Sigmoid colon (tissue), 6 donors: ENCODE measurements at regions not wholly inside any gene's neighbourhood (a gene's known extent, or its start where the extent isn't known, plus 50 kb on each side); places are given as distances from the start of the nearest gene placed in this dataset.
A peak's percentile ranks its signal among the peaks of the same experiment; 100 is the strongest.

Experiments
- DNase-seq: peaks from one replicate; pipeline ENCODE4 v3.0.0-alpha.2; 2019
- H3K27ac ChIP-seq, 4 donors: fragments of 200-600 bp; sonication (generic); one replicate each; pipeline ENCODE4 v1.5.1; 2016 to 2019; ENCODE audit warnings: mild to moderate bottlenecking in 1 of 4
- H3K27me3 ChIP-seq, 3 donors: fragments of 200-600 bp; sonication (generic); one replicate each; pipeline ENCODE4 v1.5.1; 2019; ENCODE audit warnings: mild to moderate bottlenecking in 1 of 3
- H3K36me3 ChIP-seq, 4 donors: fragments of 200-600 bp; sonication (generic); one replicate each; pipeline ENCODE4 v1.5.1; 2016 to 2019
- H3K4me1 ChIP-seq, 4 donors: fragments of 200-600 bp; sonication (generic); one replicate each; pipeline ENCODE4 v1.5.1; 2017 to 2019
- H3K4me3 ChIP-seq, 4 donors: fragments of 200-600 bp; sonication (generic); one replicate each; pipeline ENCODE4 v1.5.1; 2017 to 2019; ENCODE audit warnings: mild to moderate bottlenecking in 2 of 4, moderate library complexity in 1 of 4
- H3K9me3 ChIP-seq, 4 donors: fragments of 200-600 bp in 3 of 4; sonication (generic) in 3 of 4; one replicate each; pipeline versions ENCODE4 v1.5.1 to v1.6.1; 2013 to 2019
- EP300 ChIP-seq, 4 donors: sonication (generic); formaldehyde crosslinking; IDR thresholded peaks; one replicate each; pipeline ENCODE4 v1.6.1; 2017; ENCODE audit warnings: antibody characterized with exemption in 4 of 4
- POLR2A ChIP-seq, 2 donors: fragments of 450-650 bp; IDR thresholded peaks; one replicate each; pipeline ENCODE4 v1.6.1; 2016; ENCODE audit warnings: antibody characterized with exemption in 2 of 2, mild to moderate bottlenecking in 2 of 2, moderate library complexity in 2 of 2
- POLR2AphosphoS5 ChIP-seq, 4 donors: sonication (generic); formaldehyde crosslinking; IDR thresholded peaks; one replicate each; pipeline ENCODE4 v1.6.1; 2017; ENCODE audit warnings: antibody characterized with exemption in 4 of 4
- WGBS, 2 donors: extraction: QIAGEN DNeasy Blood & Tissue Kit; methylation state at CpG; one replicate each; pipeline ENCODE4 v1.1.7; 2013; 5-methylcytosine and 5-hydroxymethylcytosine counted together
- intact Hi-C: fragments of 100-400 bp; cut with DNase I; formaldehyde crosslinking; loops from one replicate; pipeline ENCODE4 v1.15.1; 2023
- TF ChIP-seq, protein P1 (sequence below), 4 experiments: fragments of 450-650 bp in 3 of 4; fragments of 200-600 bp in 1 of 4; IDR thresholded peaks; one replicate each; pipeline ENCODE4 v1.5.1; 2016 to 2019; ENCODE audit warnings: antibody characterized with exemption in 4 of 4, mild to moderate bottlenecking in 3 of 4, moderate library complexity in 2 of 4
- donor health status: healthy with polysubstance abuse.
- donor health status: healthy.

DNA sequence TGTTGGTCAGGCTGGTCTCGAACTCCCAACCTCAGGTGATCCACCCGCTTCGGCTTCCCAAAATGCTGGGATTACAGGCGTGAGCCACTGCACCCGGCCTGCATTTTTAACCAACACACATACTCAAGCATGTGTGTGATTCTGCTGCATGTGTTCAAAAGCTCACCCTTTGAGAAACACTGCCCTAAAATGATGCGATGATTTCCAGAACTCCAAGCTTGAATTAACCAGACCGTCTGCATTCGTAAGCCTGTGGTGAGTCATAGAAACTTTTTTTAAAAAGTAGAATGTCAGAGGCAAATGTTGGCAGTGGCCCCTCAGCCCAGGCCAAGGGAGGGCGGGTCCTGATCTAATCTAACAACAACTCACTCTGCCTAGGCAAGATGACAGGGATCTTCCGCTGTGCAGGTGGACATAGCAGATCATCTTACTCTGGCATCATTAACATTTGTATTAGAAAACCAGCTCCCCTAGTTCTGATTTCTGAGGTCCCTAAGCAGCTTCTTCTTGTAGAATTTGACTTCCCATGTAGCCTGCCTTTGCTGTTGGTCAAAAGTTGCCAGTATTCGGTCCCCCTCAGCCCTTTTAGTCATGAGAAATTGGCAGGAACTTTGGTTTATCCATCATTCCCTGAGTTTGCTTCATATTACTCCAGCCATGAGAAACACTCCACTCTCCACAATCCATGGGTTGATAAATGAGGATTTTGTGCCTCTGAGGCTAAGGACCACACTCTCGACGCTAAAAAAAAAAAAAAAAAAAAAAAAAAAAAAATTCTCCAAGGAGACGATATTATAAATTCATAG is 190.4 kb downstream of the SKIDA1 start:
- intact Hi-C loops: no loop called here
- peak; percentile 70 for DNase-seq

DNA sequence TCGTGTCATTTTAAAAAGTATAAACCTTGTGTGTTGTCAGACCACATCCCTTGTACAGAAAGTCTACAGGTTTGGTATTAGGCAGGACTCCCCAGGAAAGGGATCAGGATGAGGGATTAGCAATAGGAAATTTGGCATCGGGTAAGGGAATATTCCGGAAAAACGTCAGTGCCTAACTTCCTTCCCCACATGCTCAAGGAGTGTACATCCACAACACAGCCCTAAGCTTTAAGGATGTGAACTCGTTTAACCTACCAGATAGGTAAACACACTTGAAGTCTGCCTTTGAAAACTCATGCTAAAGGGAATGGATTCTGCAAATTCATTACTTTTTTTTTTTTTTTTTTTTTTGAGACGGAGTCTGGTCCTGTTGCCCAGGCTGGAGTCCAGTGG is 194.9 kb downstream of the SKIDA1 start:
- no peak overlapping the region for H3K4me3 ChIP-seq
- peak overlapping the region in 2 of 4 donors; percentile 34 to 38 for H3K27ac ChIP-seq
- H3K27me3 ChIP-seq: no peaks in the 10 kb centered on the region
- intact Hi-C loops: no loop called here
- H3K4me1 ChIP-seq: peaks cover 0 to 22% (median 9%) of the 10 kb centered on the region in 4 donors
- TF ChIP-seq EP300 (IDR thresholded peaks at IDR 0.05) (peak in 1 of 4 donors; percentile 29), POLR2AphosphoS5 (IDR thresholded peaks at IDR 0.05) (peak in 2 of 4 donors; percentile 7 to 39), POLR2A (IDR thresholded peaks at IDR 0.05) (no peak)
- TF ChIP-seq, protein P1, sequence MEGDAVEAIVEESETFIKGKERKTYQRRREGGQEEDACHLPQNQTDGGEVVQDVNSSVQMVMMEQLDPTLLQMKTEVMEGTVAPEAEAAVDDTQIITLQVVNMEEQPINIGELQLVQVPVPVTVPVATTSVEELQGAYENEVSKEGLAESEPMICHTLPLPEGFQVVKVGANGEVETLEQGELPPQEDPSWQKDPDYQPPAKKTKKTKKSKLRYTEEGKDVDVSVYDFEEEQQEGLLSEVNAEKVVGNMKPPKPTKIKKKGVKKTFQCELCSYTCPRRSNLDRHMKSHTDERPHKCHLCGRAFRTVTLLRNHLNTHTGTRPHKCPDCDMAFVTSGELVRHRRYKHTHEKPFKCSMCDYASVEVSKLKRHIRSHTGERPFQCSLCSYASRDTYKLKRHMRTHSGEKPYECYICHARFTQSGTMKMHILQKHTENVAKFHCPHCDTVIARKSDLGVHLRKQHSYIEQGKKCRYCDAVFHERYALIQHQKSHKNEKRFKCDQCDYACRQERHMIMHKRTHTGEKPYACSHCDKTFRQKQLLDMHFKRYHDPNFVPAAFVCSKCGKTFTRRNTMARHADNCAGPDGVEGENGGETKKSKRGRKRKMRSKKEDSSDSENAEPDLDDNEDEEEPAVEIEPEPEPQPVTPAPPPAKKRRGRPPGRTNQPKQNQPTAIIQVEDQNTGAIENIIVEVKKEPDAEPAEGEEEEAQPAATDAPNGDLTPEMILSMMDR (IDR thresholded peaks at IDR 0.05): no peak
- no peak for DNase-seq
- no peaks in the 10 kb centered on the region for H3K9me3 ChIP-seq
- no peaks in the 10 kb centered on the region for H3K36me3 ChIP-seq
- 67 to 68% methylated on average over 6 of the region's 6 CpGs for WGBS, 2 donors

More for the DNA sequence above, 190.4 kb downstream of the SKIDA1 start:
- no peaks in the 10 kb centered on the region for H3K9me3 ChIP-seq
- peak overlapping the region in 3 of 4 donors; percentile 60 to 69 (median 62) for H3K27ac ChIP-seq
- H3K4me3 ChIP-seq: no peak overlapping the region
- no peaks in the 10 kb centered on the region for H3K27me3 ChIP-seq
- H3K36me3 ChIP-seq: no peaks in the 10 kb centered on the region
- TF ChIP-seq, protein P1 (IDR thresholded peaks at IDR 0.05): no peak
- TF ChIP-seq EP300 (IDR thresholded peaks at IDR 0.05): peak in 1 of 4 donors; percentile 19
- peak in 3 of 4 donors; percentile 81 to 91 (median 84) for TF ChIP-seq POLR2AphosphoS5 (IDR thresholded peaks at IDR 0.05)
- H3K4me1 ChIP-seq: peaks cover 0 to 31% (median 12%) of the 10 kb centered on the region in 4 donors
- 81 to 82% methylated on average over 14 of the region's 14 CpGs for WGBS, 2 donors

DNA sequence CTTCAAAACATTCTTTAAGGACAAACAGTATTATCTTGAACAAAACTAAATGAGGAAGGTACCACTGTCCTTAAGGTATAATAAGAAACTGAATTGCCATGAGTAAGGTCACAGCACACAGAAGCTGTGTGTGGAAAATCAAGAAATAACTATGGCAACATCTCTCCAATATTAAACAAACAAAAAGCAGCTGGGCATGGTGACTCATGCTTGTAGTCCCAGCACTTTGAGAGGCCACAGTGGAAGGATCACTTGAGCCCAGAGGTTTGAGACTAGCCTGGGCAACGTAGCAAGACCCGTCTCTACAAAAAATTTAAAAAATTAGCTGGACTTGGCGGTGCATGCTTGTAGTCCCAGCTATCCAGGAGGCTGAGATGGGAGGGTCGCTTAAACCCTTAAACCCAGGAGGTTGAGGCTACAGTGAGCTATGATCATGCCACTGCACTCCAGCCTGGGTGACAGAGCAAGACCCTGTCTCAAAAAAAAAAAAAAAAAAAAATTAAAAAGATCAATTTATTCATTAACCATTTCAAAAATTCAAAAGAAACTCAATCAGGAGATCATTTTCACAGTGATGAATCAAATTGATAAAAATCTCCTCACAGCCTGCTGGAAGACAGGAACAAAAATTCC is 195.4 kb downstream of the SKIDA1 start:
- Histone ChIP-seq H3K9me3 (no peaks in the 10 kb centered on the region), H3K36me3 (no peaks in the 10 kb centered on the region), H3K4me3 (no peak overlapping the region), H3K27me3 (no peaks in the 10 kb centered on the region), H3K27ac (peak overlapping the region in 1 of 4 donors; percentile 4), H3K4me1 (peaks cover 0 to 21% (median 8%) of the 10 kb centered on the region in 4 donors)
- intact Hi-C loops: no loop called here
- TF ChIP-seq POLR2AphosphoS5 (IDR thresholded peaks at IDR 0.05): peak in 1 of 4 donors; percentile 53
- TF ChIP-seq EP300 (IDR thresholded peaks at IDR 0.05): no peak
- no peak for DNase-seq
- WGBS, 2 donors: 62 to 74% methylated on average over 4 of the region's 4 CpGs

DNA sequence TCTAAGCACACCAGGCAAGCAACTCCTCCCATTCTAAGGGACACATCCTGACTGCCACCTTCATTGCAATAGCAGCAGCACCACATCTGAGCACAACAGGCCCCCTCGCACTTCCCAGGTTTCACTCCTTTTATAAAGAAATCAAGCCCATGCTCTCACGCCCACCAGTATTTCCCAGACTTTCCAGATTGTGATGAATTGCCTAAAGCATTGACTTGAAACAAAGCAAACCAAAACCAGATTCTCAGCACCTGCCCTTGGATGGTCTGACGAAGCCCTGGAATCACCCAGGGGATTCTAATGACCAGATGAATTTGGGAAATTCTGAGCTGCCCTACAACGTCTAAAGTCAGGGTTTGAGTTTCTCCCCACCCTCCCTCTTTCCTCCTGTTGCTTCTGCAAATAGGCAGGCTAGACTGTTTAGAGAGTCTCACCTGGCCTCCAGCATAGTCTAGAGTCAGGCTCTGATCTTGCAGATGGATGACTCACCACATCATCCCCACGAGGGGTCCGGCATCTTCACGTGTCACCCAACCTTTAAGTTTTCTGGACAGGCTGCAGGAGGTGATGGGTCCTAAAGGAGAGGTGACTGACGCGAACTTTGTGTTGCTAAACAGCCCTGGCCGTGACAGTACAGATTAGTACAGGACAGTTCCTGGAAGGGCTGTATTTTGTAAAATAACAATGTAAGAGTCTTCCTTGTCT is 198.0 kb downstream of the SKIDA1 start:
- intact Hi-C loops: no loop called here
- peaks cover 0 to 10% (median 2%) of the 10 kb centered on the region in 4 donors for H3K4me1 ChIP-seq
- H3K4me3 ChIP-seq: no peak overlapping the region
- WGBS, 2 donors: 76 to 80% methylated on average over 10 of the region's 10 CpGs
- H3K36me3 ChIP-seq: no peaks in the 10 kb centered on the region
- no peak overlapping the region for H3K27ac ChIP-seq
- no peaks in the 10 kb centered on the region for H3K27me3 ChIP-seq
- DNase-seq: no peak
- TF ChIP-seq POLR2AphosphoS5 (IDR thresholded peaks at IDR 0.05) (no peak), EP300 (IDR thresholded peaks at IDR 0.05) (no peak), POLR2A (IDR thresholded peaks at IDR 0.05) (no peak)
- TF ChIP-seq, protein P1 (IDR thresholded peaks at IDR 0.05): no peak
- no peaks in the 10 kb centered on the region for H3K9me3 ChIP-seq
